NOMO-1 treated with DMSO at 0.1 percent for 48 hours (cell line): ENCODE measurements at regions not wholly inside any gene's neighbourhood (a gene's known extent, or its start where the extent isn't known, plus 50 kb on each side); places are given as distances from the start of the nearest gene placed in this dataset.

Experiments
- DNase-seq: peaks from one replicate; lab custom pipeline; 2025; ENCODE audit not compliant: unreplicated experiment; lab: John Stamatoyannopoulos, UW

DNA sequence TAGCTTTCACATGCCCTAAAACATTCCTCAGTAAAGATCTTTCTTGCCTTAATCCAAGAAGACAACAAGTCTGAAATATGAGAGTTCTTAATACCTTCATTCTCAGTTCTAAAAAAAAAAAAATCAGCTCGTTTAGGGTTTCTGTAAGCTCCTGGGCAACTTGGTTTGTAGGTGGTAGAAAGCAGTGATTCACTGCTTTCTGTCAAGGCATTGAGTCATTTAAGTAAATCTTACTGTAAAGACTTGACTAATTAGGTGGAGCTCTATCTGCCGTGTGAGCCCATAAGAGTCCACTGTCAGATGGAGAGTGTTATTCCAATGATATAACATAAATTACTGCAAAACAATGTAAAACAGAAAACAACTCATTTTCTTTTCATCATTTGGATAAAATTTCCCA lies 56.1 kb upstream of the MAST4 start:
- no peak for DNase-seq

DNA sequence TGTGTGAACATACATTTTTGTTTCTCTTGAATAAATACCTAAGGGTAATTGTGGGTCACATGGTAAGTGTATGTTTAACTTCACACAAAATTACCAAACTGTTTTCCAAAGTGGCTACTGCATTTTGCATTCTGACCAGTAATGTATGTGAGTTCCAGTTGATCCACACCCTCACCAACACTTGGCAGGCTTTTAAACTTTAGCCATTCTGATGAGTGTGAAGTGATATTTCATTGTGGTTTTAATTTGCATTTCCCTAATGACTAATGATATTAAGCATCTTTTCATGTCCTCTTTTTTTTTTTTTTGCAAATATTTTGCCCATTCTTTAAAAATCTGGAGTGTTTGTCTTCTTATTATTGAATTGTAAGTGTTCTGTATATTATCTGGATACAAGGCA lies 53.5 kb upstream of the MAST4 start:
- no peak for DNase-seq
